Prostate gland (tissue), 2 donors: ENCODE measurements at regions not wholly inside any gene's neighbourhood (a gene's known extent, or its start where the extent isn't known, plus 50 kb on each side); places are given as distances from the start of the nearest gene placed in this dataset.

Source experiments
- DNase-seq: peaks from one replicate; pipeline ENCODE4 v3.0.0-alpha.2; 2019; ENCODE audit warnings: low spot score
- H3K27ac ChIP-seq, 2 donors: fragments of 200-600 bp; sonication (generic); 2 replicates each; pipeline ENCODE4 v1.5.1; 2017 to 2019
- H3K27me3 ChIP-seq: fragments of 200-600 bp; sonication (generic); replicated peaks from 2 replicates; pipeline ENCODE4 v1.5.1; 2019; ENCODE audit not compliant: insufficient read depth
- H3K36me3 ChIP-seq, 2 donors: fragments of 200-600 bp; sonication (generic); 1 replicate in 1 of 2; 2 replicates in 1 of 2; pipeline versions ENCODE4 v1.5.1 to v1.8.1; 2017 to 2019
- H3K4me1 ChIP-seq: fragments of 200-600 bp; sonication (generic); replicated peaks from 2 replicates; pipeline ENCODE4 v1.5.1; 2019
- H3K4me3 ChIP-seq, 2 donors: fragments of 200-600 bp; sonication (generic); 2 replicates each; pipeline ENCODE4 v1.5.1; 2017 to 2019
- H3K9me3 ChIP-seq: fragments of 200-600 bp; sonication (generic); 2 replicates; pipeline ENCODE4 v1.5.1; 2017
- POLR2A ChIP-seq: fragments of 450-650 bp; IDR thresholded peaks from one replicate; pipeline ENCODE4 v1.6.1; 2016; ENCODE audit warnings: antibody characterized with exemption, mild to moderate bottlenecking
- POLR2AphosphoS5 ChIP-seq: sonication (generic); formaldehyde crosslinking; IDR thresholded peaks from one replicate; pipeline ENCODE4 v1.6.1; 2017; ENCODE audit warnings: antibody characterized with exemption
- WGBS: methylation state at CpG from one replicate; pipeline ENCODE4 v1.1.5; 2018; 5-methylcytosine and 5-hydroxymethylcytosine counted together
- intact Hi-C: fragments of 100-400 bp; cut with DNase I; formaldehyde crosslinking; loops from one replicate; pipeline ENCODE4 v1.14.2; 2022
- TF ChIP-seq, protein P1 (sequence below), 4 experiments: fragments of 200-600 bp in 2 of 4; fragments of 450-650 bp in 2 of 4; sonication (generic) in 2 of 4; IDR thresholded peaks; 1 replicate in 3 of 4; 2 replicates in 1 of 4; pipeline ENCODE4 v1.5.1; 2016 to 2019; ENCODE audit warnings: antibody characterized with exemption in 4 of 4, mild to moderate bottlenecking in 2 of 4, moderate library complexity in 2 of 4

DNA sequence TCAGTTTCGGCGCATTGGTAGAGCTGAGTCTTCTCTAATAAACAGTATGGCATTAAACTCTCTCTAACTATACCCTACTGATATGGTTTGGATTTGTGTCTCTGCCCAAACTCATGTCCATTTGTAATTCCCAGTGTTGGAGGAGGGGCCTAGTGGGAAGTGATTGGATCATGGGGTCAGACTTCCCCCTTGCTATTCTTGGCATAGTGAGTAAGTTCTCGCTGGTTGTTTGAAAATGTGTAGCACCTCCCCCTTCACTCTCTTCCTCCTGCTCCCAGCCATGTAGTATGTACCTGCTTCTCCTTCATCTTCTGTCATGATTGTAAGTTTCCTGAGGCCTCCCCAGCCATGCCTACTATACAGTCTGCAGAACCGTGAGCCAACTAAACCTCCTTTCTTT lies 682.7 kb upstream of the ARGLU1 start:
- Histone ChIP-seq H3K27ac (no peak overlapping the region), H3K27me3 (no peaks in the 10 kb centered on the region), H3K4me1 (no peaks in the 10 kb centered on the region), H3K4me3 (no peak overlapping the region), H3K36me3 (no peaks in the 10 kb centered on the region), H3K9me3 (no peaks in the 10 kb centered on the region)
- TF ChIP-seq, protein P1, sequence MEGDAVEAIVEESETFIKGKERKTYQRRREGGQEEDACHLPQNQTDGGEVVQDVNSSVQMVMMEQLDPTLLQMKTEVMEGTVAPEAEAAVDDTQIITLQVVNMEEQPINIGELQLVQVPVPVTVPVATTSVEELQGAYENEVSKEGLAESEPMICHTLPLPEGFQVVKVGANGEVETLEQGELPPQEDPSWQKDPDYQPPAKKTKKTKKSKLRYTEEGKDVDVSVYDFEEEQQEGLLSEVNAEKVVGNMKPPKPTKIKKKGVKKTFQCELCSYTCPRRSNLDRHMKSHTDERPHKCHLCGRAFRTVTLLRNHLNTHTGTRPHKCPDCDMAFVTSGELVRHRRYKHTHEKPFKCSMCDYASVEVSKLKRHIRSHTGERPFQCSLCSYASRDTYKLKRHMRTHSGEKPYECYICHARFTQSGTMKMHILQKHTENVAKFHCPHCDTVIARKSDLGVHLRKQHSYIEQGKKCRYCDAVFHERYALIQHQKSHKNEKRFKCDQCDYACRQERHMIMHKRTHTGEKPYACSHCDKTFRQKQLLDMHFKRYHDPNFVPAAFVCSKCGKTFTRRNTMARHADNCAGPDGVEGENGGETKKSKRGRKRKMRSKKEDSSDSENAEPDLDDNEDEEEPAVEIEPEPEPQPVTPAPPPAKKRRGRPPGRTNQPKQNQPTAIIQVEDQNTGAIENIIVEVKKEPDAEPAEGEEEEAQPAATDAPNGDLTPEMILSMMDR (IDR thresholded peaks at IDR 0.05), result no peak
- no peak for TF ChIP-seq POLR2A
- no peak for TF ChIP-seq POLR2AphosphoS5
- WGBS, result 73% methylated on average over 4 of the region's 4 CpGs
- intact Hi-C loops, result no loop called here
- DNase-seq, result no peak

DNA sequence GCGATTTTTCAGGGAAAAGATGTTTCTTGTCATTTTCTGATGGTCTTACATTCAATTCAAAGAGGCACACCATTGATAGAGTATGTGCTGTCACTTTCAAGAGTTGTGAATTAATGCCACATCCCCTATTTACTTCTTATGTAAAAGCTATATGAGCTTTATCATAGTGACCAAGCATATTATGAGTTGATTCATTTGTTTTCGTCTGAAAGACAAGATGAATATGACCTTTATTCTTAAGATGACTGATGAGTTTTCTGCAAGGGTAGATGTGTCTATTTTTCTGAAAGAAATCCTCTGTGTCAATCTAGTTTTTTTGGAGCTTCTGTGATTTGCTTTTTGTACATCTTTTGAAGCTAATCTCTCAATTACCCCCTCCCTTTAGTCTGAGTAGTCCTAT lies 676.3 kb upstream of the ARGLU1 start:
- Histone ChIP-seq H3K4me3 (no peak overlapping the region), H3K27me3 (no peaks in the 10 kb centered on the region), H3K27ac (no peak overlapping the region), H3K4me1 (no peaks in the 10 kb centered on the region), H3K36me3 (no peaks in the 10 kb centered on the region), H3K9me3 (no peaks in the 10 kb centered on the region)
- TF ChIP-seq, protein P1 (IDR thresholded peaks at IDR 0.05), result no peak
- no peak for TF ChIP-seq POLR2AphosphoS5
- TF ChIP-seq POLR2A, result no peak
- no peak for DNase-seq
- intact Hi-C loops, result no loop called here
- WGBS, result 89% methylated on average over 2 of the region's 2 CpGs

DNA sequence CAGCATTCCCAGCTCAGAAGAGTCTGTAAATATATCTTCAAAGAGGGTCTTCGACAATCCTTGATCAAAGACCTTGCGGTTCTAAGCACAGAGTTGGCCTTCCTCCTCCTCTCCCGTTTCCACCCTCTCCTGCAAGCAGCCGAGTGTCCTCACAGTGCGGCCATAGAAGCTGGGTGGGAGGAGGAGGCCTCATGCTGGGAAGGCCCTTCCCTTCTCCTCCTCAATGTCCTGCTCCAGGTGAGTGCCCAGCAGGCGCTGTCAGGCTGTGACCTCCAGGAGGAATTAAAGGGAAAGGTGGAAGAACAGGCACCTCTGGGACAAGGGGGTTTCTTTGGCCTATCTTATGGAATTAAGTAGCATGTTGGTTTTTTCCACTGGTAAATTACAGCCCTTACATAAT lies 674.2 kb upstream of the ARGLU1 start:
- whole genome bisulfite sequencing, result 32% methylated on average over 6 of the region's 6 CpGs
- Histone ChIP-seq H3K27me3 (no peaks in the 10 kb centered on the region), H3K36me3 (no peaks in the 10 kb centered on the region), H3K9me3 (no peaks in the 10 kb centered on the region), H3K27ac (no peak overlapping the region), H3K4me1 (no peaks in the 10 kb centered on the region), H3K4me3 (no peak overlapping the region)
- DNase-seq, result no peak
- TF ChIP-seq, protein P1 (IDR thresholded peaks at IDR 0.05), result no peak
- no peak for TF ChIP-seq POLR2A
- TF ChIP-seq POLR2AphosphoS5, result no peak
- intact Hi-C loops, result no loop called here

DNA sequence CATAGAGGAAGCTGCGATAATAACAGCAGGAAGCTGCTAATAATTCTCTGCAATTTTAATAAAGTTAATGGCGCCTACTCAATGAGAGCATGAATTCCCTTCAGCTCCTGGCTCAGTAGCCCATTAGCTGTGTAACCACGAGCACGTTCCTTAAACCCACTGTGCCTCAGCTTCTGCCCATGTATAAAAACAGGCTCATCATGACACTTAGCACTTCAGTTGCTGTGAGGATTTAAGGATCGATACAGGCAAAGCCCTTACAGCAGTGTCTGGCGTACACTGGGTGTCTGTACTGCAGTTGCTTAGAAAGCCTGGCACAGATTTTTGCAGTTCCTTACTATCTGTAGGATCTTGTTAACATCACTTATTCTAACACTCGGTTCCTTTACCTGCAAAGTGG lies 673.4 kb upstream of the ARGLU1 start:
- no peaks in the 10 kb centered on the region for H3K9me3 ChIP-seq
- H3K36me3 ChIP-seq, result no peaks in the 10 kb centered on the region
- H3K4me3 ChIP-seq, result no peak overlapping the region
- H3K27ac ChIP-seq, result no peak overlapping the region
- intact Hi-C loops, result no loop called here
- no peak for TF ChIP-seq POLR2A
- TF ChIP-seq, protein P1 (IDR thresholded peaks at IDR 0.05), result no peak
- no peak for TF ChIP-seq POLR2AphosphoS5
- WGBS, result 66% methylated on average over 7 of the region's 7 CpGs
- H3K27me3 ChIP-seq, result no peaks in the 10 kb centered on the region
- DNase-seq, result no peak
- no peaks in the 10 kb centered on the region for H3K4me1 ChIP-seq

DNA sequence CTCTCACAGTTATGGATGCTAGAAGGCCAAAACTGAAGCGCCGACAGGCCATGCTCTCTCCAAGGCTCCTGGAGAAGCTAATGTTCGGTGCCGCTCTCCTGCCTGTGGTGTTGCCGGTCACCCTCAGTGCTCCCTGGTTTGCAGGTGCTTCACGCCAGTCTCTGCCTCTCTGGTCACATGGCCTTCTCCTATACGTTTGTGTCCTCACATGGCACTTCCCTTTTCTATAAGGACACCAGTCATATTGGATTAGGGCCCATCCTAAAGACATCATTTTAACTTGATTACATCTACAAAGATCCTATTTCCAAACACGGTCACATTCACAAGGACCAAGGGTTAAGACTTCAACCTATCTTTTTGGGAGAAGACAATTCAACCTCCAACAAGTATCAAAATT lies 671.3 kb upstream of the ARGLU1 start:
- no peaks in the 10 kb centered on the region for H3K36me3 ChIP-seq
- WGBS, result 84% methylated on average over 8 of the region's 8 CpGs
- DNase-seq, result no peak
- no peaks in the 10 kb centered on the region for H3K4me1 ChIP-seq
- intact Hi-C loops, result no loop called here
- no peak overlapping the region for H3K27ac ChIP-seq
- TF ChIP-seq POLR2AphosphoS5 (no peak), POLR2A (no peak)
- TF ChIP-seq, protein P1 (IDR thresholded peaks at IDR 0.05), result no peak
- no peaks in the 10 kb centered on the region for H3K27me3 ChIP-seq
- no peaks in the 10 kb centered on the region for H3K9me3 ChIP-seq
- H3K4me3 ChIP-seq, result no peak overlapping the region
